H1 (cell line): ENCODE measurements at regions not wholly inside any gene's neighbourhood (a gene's known extent, or its start where the extent isn't known, plus 50 kb on each side); places are given as distances from the start of the nearest gene placed in this dataset.

Experiments
- ZNF274 ChIP-seq: IDR thresholded peaks from 2 replicates; pipeline ENCODE4 v1.7.0; 2012; ENCODE audit warnings: low read length, borderline replicate concordance; ENCODE audit errors: extremely low read depth

DNA sequence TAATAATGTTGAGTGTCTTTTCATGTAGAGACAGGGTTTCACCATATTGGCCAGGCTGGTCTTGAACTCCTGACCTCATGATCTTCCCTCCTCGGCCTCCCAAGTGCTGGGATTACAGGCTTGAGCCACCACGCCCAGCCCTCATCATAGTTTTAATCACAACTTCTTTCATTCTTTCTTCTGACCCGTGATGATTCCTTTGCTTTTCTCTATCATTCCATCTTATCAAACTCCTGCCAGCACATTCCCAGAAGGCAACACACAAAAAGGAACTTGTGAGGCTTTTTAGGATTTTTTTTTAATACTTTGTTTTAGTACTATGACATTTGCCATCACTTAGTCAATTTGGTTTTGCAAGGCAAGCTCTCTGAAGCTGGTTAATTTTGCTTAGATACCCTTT lies 77.5 kb upstream of the MEOX2 start (continued):
- no peak for TF ChIP-seq ZNF274
